Neural cell (in vitro differentiated cells): ENCODE measurements at regions not wholly inside any gene's neighbourhood (a gene's known extent, or its start where the extent isn't known, plus 50 kb on each side); places are given as distances from the start of the nearest gene placed in this dataset.

Experiments
- EP300 ChIP-seq: fragments of 450-650 bp; conservative IDR thresholded peaks from 2 replicates; pipeline ENCODE4 v1.6.1; 2014; ENCODE audit warnings: antibody characterized with exemption, mild to moderate bottlenecking, moderate library complexity; ENCODE audit not compliant: poor library complexity, severe bottlenecking
- EZH2 ChIP-seq: fragments of 200-600, 300-800 bp; shearing (Covaris generic), sonication (generic); IDR thresholded peaks from 2 replicates; pipeline ENCODE4 v1.6.1; 2014; ENCODE audit warnings: antibody characterized with exemption, low read length, borderline replicate concordance, mild to moderate bottlenecking; ENCODE audit not compliant: insufficient read depth, poor library complexity, severe bottlenecking
- POLR2AphosphoS5 ChIP-seq: IDR thresholded peaks from 2 replicates; pipeline ENCODE4 v1.6.1; 2012
- RAD21 ChIP-seq: fragments of 450-650 bp; conservative IDR thresholded peaks from 2 replicates; pipeline ENCODE4 v1.6.1; 2014; ENCODE audit warnings: antibody characterized with exemption, mild to moderate bottlenecking, moderate library complexity
- SMC3 ChIP-seq: fragments of 450-650 bp; conservative IDR thresholded peaks from 2 replicates; pipeline ENCODE4 v1.6.1; 2014; ENCODE audit warnings: antibody characterized with exemption, mild to moderate bottlenecking, moderate library complexity; ENCODE audit not compliant: poor library complexity
- TAF1 ChIP-seq: IDR thresholded peaks from 2 replicates; pipeline ENCODE4 v1.6.1; 2012; ENCODE audit warnings: low read depth
- TF ChIP-seq, protein P1 (sequence below): fragments of 450-650 bp; IDR thresholded peaks from 2 replicates; pipeline ENCODE4 v1.5.1; 2014; ENCODE audit warnings: antibody characterized with exemption, mild to moderate bottlenecking, moderate library complexity; ENCODE audit not compliant: poor library complexity, severe bottlenecking
- TF ChIP-seq, protein P2 (sequence below): IDR thresholded peaks from 2 replicates; pipeline ENCODE4 v1.6.1; 2012; ENCODE audit warnings: borderline replicate concordance

- TF ChIP-seq, protein P1, sequence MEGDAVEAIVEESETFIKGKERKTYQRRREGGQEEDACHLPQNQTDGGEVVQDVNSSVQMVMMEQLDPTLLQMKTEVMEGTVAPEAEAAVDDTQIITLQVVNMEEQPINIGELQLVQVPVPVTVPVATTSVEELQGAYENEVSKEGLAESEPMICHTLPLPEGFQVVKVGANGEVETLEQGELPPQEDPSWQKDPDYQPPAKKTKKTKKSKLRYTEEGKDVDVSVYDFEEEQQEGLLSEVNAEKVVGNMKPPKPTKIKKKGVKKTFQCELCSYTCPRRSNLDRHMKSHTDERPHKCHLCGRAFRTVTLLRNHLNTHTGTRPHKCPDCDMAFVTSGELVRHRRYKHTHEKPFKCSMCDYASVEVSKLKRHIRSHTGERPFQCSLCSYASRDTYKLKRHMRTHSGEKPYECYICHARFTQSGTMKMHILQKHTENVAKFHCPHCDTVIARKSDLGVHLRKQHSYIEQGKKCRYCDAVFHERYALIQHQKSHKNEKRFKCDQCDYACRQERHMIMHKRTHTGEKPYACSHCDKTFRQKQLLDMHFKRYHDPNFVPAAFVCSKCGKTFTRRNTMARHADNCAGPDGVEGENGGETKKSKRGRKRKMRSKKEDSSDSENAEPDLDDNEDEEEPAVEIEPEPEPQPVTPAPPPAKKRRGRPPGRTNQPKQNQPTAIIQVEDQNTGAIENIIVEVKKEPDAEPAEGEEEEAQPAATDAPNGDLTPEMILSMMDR = no peak
- TF ChIP-seq EP300 = no peak
- no peak for TF ChIP-seq RAD21
- no peak for TF ChIP-seq TAF1
- no peak for TF ChIP-seq POLR2AphosphoS5
- TF ChIP-seq EZH2 = no peak
- no peak for TF ChIP-seq SMC3
- TF ChIP-seq, protein P2, sequence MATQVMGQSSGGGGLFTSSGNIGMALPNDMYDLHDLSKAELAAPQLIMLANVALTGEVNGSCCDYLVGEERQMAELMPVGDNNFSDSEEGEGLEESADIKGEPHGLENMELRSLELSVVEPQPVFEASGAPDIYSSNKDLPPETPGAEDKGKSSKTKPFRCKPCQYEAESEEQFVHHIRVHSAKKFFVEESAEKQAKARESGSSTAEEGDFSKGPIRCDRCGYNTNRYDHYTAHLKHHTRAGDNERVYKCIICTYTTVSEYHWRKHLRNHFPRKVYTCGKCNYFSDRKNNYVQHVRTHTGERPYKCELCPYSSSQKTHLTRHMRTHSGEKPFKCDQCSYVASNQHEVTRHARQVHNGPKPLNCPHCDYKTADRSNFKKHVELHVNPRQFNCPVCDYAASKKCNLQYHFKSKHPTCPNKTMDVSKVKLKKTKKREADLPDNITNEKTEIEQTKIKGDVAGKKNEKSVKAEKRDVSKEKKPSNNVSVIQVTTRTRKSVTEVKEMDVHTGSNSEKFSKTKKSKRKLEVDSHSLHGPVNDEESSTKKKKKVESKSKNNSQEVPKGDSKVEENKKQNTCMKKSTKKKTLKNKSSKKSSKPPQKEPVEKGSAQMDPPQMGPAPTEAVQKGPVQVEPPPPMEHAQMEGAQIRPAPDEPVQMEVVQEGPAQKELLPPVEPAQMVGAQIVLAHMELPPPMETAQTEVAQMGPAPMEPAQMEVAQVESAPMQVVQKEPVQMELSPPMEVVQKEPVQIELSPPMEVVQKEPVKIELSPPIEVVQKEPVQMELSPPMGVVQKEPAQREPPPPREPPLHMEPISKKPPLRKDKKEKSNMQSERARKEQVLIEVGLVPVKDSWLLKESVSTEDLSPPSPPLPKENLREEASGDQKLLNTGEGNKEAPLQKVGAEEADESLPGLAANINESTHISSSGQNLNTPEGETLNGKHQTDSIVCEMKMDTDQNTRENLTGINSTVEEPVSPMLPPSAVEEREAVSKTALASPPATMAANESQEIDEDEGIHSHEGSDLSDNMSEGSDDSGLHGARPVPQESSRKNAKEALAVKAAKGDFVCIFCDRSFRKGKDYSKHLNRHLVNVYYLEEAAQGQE = no peak
These were observed 146.9 kb upstream of the RET start for GRCh38 chr10:42929993-42930392.
